ENCODE measurements at regions not wholly inside any gene's neighbourhood (a gene's known extent, or its start where the extent isn't known, plus 50 kb on each side); places are given as distances from the start of the nearest gene placed in this dataset.

DNA sequence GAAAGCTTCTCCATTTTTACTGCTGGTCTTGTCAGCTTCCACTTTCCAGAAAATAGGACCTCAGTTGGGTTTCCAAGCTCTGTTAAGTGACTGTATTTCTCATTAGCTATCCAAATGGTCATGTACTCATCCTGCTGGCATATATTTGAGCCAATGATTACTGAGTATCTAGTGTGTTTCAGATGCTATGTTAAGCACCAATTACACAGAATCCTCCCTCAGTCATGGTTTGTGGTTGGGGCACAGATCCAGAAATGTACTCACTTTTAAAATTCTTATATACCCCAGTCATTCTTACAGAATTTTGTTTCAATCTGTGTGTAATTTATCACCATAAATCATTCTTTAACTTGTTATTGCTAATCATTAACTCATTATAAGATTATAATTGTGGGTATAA, 362.3 kb upstream of the MTPN start:
- TF ChIP-seq, protein P1, sequence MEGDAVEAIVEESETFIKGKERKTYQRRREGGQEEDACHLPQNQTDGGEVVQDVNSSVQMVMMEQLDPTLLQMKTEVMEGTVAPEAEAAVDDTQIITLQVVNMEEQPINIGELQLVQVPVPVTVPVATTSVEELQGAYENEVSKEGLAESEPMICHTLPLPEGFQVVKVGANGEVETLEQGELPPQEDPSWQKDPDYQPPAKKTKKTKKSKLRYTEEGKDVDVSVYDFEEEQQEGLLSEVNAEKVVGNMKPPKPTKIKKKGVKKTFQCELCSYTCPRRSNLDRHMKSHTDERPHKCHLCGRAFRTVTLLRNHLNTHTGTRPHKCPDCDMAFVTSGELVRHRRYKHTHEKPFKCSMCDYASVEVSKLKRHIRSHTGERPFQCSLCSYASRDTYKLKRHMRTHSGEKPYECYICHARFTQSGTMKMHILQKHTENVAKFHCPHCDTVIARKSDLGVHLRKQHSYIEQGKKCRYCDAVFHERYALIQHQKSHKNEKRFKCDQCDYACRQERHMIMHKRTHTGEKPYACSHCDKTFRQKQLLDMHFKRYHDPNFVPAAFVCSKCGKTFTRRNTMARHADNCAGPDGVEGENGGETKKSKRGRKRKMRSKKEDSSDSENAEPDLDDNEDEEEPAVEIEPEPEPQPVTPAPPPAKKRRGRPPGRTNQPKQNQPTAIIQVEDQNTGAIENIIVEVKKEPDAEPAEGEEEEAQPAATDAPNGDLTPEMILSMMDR (IDR thresholded peaks at IDR 0.05; ENCODE audit: insufficient read depth, low read depth, low read length) = no peak
- no peak for TF ChIP-seq EZH2 (IDR thresholded peaks at IDR 0.05; ENCODE audit: insufficient read depth, low read length)
